ENCODE measurements at regions not wholly inside any gene's neighbourhood (a gene's known extent, or its start where the extent isn't known, plus 50 kb on each side); places are given as distances from the start of the nearest gene placed in this dataset.

GRCh38 chr10:53645951-53646350 is 873.4 kb upstream of the MBL2 start:
- H2AFZ ChIP-seq (ENCODE audit: low read depth) = no peak overlapping the region
- no peak overlapping the region for H3K27ac ChIP-seq
- H3K79me2 ChIP-seq (ENCODE audit: insufficient read depth, low read depth) = no peaks in the 10 kb centered on the region
- H3K4me1 ChIP-seq (ENCODE audit: low read depth, poor library complexity, severe bottlenecking) = no peaks in the 10 kb centered on the region
- H3K4me3 ChIP-seq (IDR thresholded peaks at IDR 0.05; ENCODE audit: insufficient read depth, low read depth, low read length) = no peak overlapping the region
- H3K36me3 ChIP-seq (ENCODE audit: insufficient read depth) = no peaks in the 10 kb centered on the region
- no peak for TF ChIP-seq CTCF (conservative IDR thresholded peaks at IDR 0.05; ENCODE audit: low read depth, low read length)
- no peaks in the 10 kb centered on the region for H4K20me1 ChIP-seq (ENCODE audit: insufficient read depth)
- no peak overlapping the region for H3K4me2 ChIP-seq
- no peaks in the 10 kb centered on the region for H3K27me3 ChIP-seq (ENCODE audit: insufficient read depth, low read depth)
- H3K9ac ChIP-seq = no peak overlapping the region

GRCh38 chr10:53638006-53638405 is 865.4 kb upstream of the MBL2 start:
- no peak overlapping the region for H2AFZ ChIP-seq (ENCODE audit: low read depth)
- no peak overlapping the region for H3K4me3 ChIP-seq (IDR thresholded peaks at IDR 0.05; ENCODE audit: insufficient read depth, low read depth, low read length)
- no peak for TF ChIP-seq CTCF (conservative IDR thresholded peaks at IDR 0.05; ENCODE audit: low read depth, low read length)

GRCh38 chr10:53624722-53625121 is 852.1 kb upstream of the MBL2 start:
- H3K4me3 ChIP-seq (IDR thresholded peaks at IDR 0.05; ENCODE audit: insufficient read depth, low read depth, low read length) = no peak overlapping the region
- H3K4me2 ChIP-seq = no peak overlapping the region
- H3K27me3 ChIP-seq (ENCODE audit: insufficient read depth, low read depth) = no peaks in the 10 kb centered on the region
- no peaks in the 10 kb centered on the region for H4K20me1 ChIP-seq (ENCODE audit: insufficient read depth)
- no peaks in the 10 kb centered on the region for H3K4me1 ChIP-seq (ENCODE audit: low read depth, poor library complexity, severe bottlenecking)
- no peak for TF ChIP-seq CTCF (conservative IDR thresholded peaks at IDR 0.05; ENCODE audit: low read depth, low read length)
- H3K79me2 ChIP-seq (ENCODE audit: insufficient read depth, low read depth) = no peaks in the 10 kb centered on the region
- no peak overlapping the region for H3K27ac ChIP-seq
- no peaks in the 10 kb centered on the region for H3K36me3 ChIP-seq (ENCODE audit: insufficient read depth)
- no peak overlapping the region for H2AFZ ChIP-seq (ENCODE audit: low read depth)
- no peak overlapping the region for H3K9ac ChIP-seq

More at GRCh38 chr10:53638006-53638405, 865.4 kb upstream of the MBL2 start:
- Histone ChIP-seq H3K36me3 (ENCODE audit: insufficient read depth) (no peaks in the 10 kb centered on the region), H4K20me1 (ENCODE audit: insufficient read depth) (no peaks in the 10 kb centered on the region), H3K4me2 (no peak overlapping the region), H3K79me2 (ENCODE audit: insufficient read depth, low read depth) (no peaks in the 10 kb centered on the region), H3K27ac (no peak overlapping the region), H3K4me1 (ENCODE audit: low read depth, poor library complexity, severe bottlenecking) (no peaks in the 10 kb centered on the region), H3K27me3 (ENCODE audit: insufficient read depth, low read depth) (no peaks in the 10 kb centered on the region), H3K9ac (no peak overlapping the region)

GRCh38 chr10:53622201-53622600 is 849.6 kb upstream of the MBL2 start:
- no peaks in the 10 kb centered on the region for H3K36me3 ChIP-seq (ENCODE audit: insufficient read depth)
- H3K4me3 ChIP-seq (IDR thresholded peaks at IDR 0.05; ENCODE audit: insufficient read depth, low read depth, low read length) = no peak overlapping the region
- H3K79me2 ChIP-seq (ENCODE audit: insufficient read depth, low read depth) = no peaks in the 10 kb centered on the region
- H3K27ac ChIP-seq = no peak overlapping the region
- H3K4me2 ChIP-seq = no peak overlapping the region
- no peak overlapping the region for H3K9ac ChIP-seq
- H3K27me3 ChIP-seq (ENCODE audit: insufficient read depth, low read depth) = no peaks in the 10 kb centered on the region
- no peak overlapping the region for H2AFZ ChIP-seq (ENCODE audit: low read depth)
- H4K20me1 ChIP-seq (ENCODE audit: insufficient read depth) = no peaks in the 10 kb centered on the region
- TF ChIP-seq CTCF (conservative IDR thresholded peaks at IDR 0.05; ENCODE audit: low read depth, low read length) = no peak
- no peaks in the 10 kb centered on the region for H3K4me1 ChIP-seq (ENCODE audit: low read depth, poor library complexity, severe bottlenecking)

Data from KMS-11 (cell line).